Activated CD4-positive, alpha-beta memory T cell treated with anti-CD3 and anti-CD28 coated beads for 36 hours (primary cell): ENCODE measurements at regions not wholly inside any gene's neighbourhood (a gene's known extent, or its start where the extent isn't known, plus 50 kb on each side); places are given as distances from the start of the nearest gene placed in this dataset.
"Not testable (repeated sequence)": the region's sequence is repeated elsewhere in the genome, so short reads cannot be mapped to it uniquely, and the experiment has no call there.

Experiments
- CTCF ChIA-PET: fragments of 350-600 bp; sonication (Branson Sonifier 250); formaldehyde crosslinking; loops from one replicate; lab custom pipeline; 2021; ENCODE audit warnings: antibody characterized with exemption, inconsistent platforms; lab: Charles Lee
- POLR2A ChIA-PET: fragments of 350-600 bp; sonication (Branson Sonifier 250); formaldehyde crosslinking; loops from one replicate; lab custom pipeline; 2021; ENCODE audit warnings: antibody characterized with exemption; lab: Charles Lee
- DNase-seq: peaks from one replicate; pipeline ENCODE4 v3.0.0-alpha.2; 2020
- H3K27ac Mint-ChIP-seq: one replicate; pipeline ENCODE4 v1.8.0; 2021; ENCODE audit warnings: mixed read lengths
- H3K27me3 Mint-ChIP-seq: one replicate; pipeline ENCODE4 v1.8.0; 2021; ENCODE audit warnings: mixed read lengths
- H3K36me3 Mint-ChIP-seq: one replicate; pipeline ENCODE4 v1.8.0; 2021; ENCODE audit warnings: mixed read lengths
- H3K4me1 Mint-ChIP-seq: one replicate; pipeline ENCODE4 v1.8.0; 2021; ENCODE audit warnings: low read depth, mixed read lengths
- H3K4me3 Mint-ChIP-seq: one replicate; pipeline ENCODE4 v1.8.0; 2021; ENCODE audit warnings: mild to moderate bottlenecking, mixed read lengths
- H3K9me3 Mint-ChIP-seq: one replicate; pipeline ENCODE4 v1.8.0; 2021; ENCODE audit warnings: mixed read lengths
- intact Hi-C: fragments of 100-400 bp; cut with micrococcal nuclease; formaldehyde crosslinking; loops from one replicate; pipeline ENCODE4 v1.15.1; 2023

DNA sequence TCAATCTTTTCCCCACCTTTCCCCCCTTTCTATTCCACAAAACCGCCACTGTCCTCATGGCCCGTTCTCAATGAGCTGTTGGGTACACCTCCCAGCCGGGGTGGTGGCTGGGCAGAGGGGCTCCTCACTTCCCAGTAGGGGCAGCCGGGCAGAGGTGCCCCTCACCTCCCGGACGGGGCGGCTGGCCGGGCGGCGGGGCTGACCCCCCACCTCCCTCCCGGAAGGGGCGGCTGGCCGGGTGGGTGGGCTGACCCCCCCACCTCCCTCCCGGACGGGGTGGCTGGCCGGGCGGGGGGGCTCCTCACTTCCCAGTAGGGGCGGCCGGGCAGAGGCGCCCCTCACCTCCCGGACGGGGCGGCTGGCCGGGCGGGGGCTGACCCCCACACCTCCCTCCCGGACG is 149.3 kb upstream of the SNX7 start:
- H3K36me3 Mint-ChIP-seq, intact Hi-C loops, DNase-seq, H3K9me3 Mint-ChIP-seq, H3K27ac Mint-ChIP-seq, H3K27me3 Mint-ChIP-seq, H3K4me3 Mint-ChIP-seq, H3K4me1 Mint-ChIP-seq, POLR2A ChIA-PET, CTCF ChIA-PET: not testable (repeated sequence)

DNA sequence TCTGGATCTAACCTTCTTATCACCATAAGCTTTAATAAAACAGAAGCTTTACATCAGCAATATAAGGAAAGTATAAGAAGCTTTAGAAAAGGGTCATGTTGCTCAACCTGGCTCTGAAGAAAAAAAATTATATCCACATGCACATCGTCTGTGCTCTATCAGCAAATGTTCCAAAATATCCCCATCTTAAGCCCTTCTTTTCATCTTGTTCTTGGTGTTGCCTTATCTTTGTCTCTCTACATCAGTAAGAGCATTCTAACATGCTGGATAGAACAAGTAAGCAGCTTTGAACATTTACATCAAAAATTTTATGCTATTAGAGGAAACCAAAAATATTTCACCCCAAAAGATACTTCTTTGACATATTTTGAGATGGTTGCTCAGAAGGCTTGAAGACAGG is 157.8 kb upstream of the SNX7 start:
- no peak for DNase-seq
- H3K27me3 Mint-ChIP-seq: no peaks in the 10 kb centered on the region
- H3K4me1 Mint-ChIP-seq: no peaks in the 10 kb centered on the region
- H3K27ac Mint-ChIP-seq: no peak overlapping the region
- ChIA-PET POLR2A (no interaction called here), CTCF (no interaction called here)
- intact Hi-C loops: no loop called here
- H3K9me3 Mint-ChIP-seq: peaks cover 15% of the 10 kb centered on the region
- H3K36me3 Mint-ChIP-seq: peaks cover 3% of the 10 kb centered on the region
- no peak overlapping the region for H3K4me3 Mint-ChIP-seq

- intact Hi-C loops: no loop called here
- H3K27me3 Mint-ChIP-seq: no peaks in the 10 kb centered on the region
Observed at GRCh38 chr1:98502937-98503336, 158.6 kb upstream of the SNX7 start.

GRCh38 chr1:98500324-98500723 is 161.2 kb upstream of the SNX7 start:
- Mint-ChIP-seq H3K27ac (no peak overlapping the region), H3K27me3 (no peaks in the 10 kb centered on the region), H3K9me3 (peaks cover 3% of the 10 kb centered on the region), H3K4me1 (no peaks in the 10 kb centered on the region), H3K4me3 (no peak overlapping the region), H3K36me3 (no peaks in the 10 kb centered on the region)
- DNase-seq: no peak
- intact Hi-C loops: no loop called here
- ChIA-PET CTCF (no interaction called here), POLR2A (no interaction called here)

More at GRCh38 chr1:98502937-98503336, 158.6 kb upstream of the SNX7 start:
- H3K36me3 Mint-ChIP-seq: peaks cover 3% of the 10 kb centered on the region
- CTCF ChIA-PET: no interaction called here
- H3K4me1 Mint-ChIP-seq: no peaks in the 10 kb centered on the region
- peaks cover 15% of the 10 kb centered on the region for H3K9me3 Mint-ChIP-seq
- no peak overlapping the region for H3K27ac Mint-ChIP-seq
- no peak overlapping the region for H3K4me3 Mint-ChIP-seq
- POLR2A ChIA-PET: no interaction called here
- DNase-seq: no peak

- Mint-ChIP-seq H3K27me3 (no peaks in the 10 kb centered on the region), H3K9me3 (no peaks in the 10 kb centered on the region), H3K36me3 (no peaks in the 10 kb centered on the region), H3K4me3 (no peak overlapping the region), H3K4me1 (no peaks in the 10 kb centered on the region), H3K27ac (no peak overlapping the region)
- ChIA-PET CTCF (no interaction called here), POLR2A (no interaction called here)
- DNase-seq: no peak
- intact Hi-C loops: no loop called here
Observed at GRCh38 chr1:98498651-98499050, 162.9 kb upstream of the SNX7 start.

DNA sequence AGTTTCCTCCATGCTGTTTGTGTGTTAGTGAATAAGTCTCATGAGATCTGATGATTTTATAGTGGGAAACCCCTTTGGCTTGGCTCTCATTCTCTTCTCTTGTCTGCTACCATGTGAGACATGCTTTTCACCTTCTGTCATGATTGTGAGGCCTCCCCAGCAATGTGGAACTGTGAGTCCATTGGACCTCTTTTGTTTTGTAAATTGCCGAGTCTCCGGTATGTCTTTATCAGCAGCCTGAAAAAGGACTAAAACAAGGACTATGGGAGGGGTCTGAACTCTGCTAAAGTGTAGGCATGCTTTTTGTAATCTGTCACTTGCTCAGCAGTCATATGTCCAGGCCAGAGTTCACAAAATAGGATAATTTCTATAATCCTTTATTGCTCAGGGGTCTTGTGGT is 164.0 kb upstream of the SNX7 start:
- Mint-ChIP-seq H3K27me3 (no peaks in the 10 kb centered on the region), H3K36me3 (no peaks in the 10 kb centered on the region), H3K4me3 (no peak overlapping the region), H3K9me3 (no peaks in the 10 kb centered on the region), H3K4me1 (no peaks in the 10 kb centered on the region), H3K27ac (no peak overlapping the region)
- POLR2A ChIA-PET: no interaction called here
- no peak for DNase-seq
- CTCF ChIA-PET: no interaction called here
- intact Hi-C loops: no loop called here

- Mint-ChIP-seq H3K4me3 (no peak overlapping the region), H3K4me1 (no peaks in the 10 kb centered on the region), H3K27ac (no peak overlapping the region), H3K27me3 (no peaks in the 10 kb centered on the region), H3K36me3 (no peaks in the 10 kb centered on the region), H3K9me3 (no peaks in the 10 kb centered on the region)
- ChIA-PET CTCF (no interaction called here), POLR2A (no interaction called here)
- intact Hi-C loops: no loop called here
- DNase-seq: no peak
Observed at GRCh38 chr1:98496256-98496995, 165.1 kb upstream of the SNX7 start.

DNA sequence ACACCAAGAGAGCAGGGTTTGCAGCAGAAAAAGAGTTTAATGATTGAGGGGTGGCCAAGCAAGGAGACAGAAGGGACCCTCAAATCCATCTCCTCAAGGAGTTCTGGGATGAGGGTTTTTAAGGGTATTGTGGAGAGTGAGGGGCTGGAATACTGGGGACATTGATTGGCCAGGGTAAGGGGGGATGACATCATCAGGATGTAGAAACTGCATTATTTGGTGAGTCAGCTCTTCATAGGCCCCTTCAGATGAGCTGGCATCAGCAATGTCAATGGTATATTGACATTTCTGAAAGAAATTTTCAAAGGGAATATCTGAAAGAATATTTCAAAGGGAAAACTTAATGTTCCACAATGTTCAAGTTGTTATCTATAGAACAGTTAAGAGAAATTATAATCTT is 168.1 kb upstream of the SNX7 start:
- H3K27me3 Mint-ChIP-seq: no peaks in the 10 kb centered on the region
- no peak overlapping the region for H3K27ac Mint-ChIP-seq
- CTCF ChIA-PET: no interaction called here
- no peaks in the 10 kb centered on the region for H3K9me3 Mint-ChIP-seq
- no peaks in the 10 kb centered on the region for H3K36me3 Mint-ChIP-seq
- intact Hi-C loops: no loop called here
- no peak for DNase-seq
- H3K4me1 Mint-ChIP-seq: no peaks in the 10 kb centered on the region
- no peak overlapping the region for H3K4me3 Mint-ChIP-seq
- POLR2A ChIA-PET: no interaction called here

- DNase-seq: no peak
- Mint-ChIP-seq H3K27me3 (peaks cover 2% of the 10 kb centered on the region), H3K4me3 (no peak overlapping the region), H3K9me3 (no peaks in the 10 kb centered on the region), H3K27ac (no peak overlapping the region), H3K4me1 (no peaks in the 10 kb centered on the region), H3K36me3 (no peaks in the 10 kb centered on the region)
- intact Hi-C loops: no loop called here
- POLR2A ChIA-PET: no interaction called here
- CTCF ChIA-PET: no interaction called here
Observed at GRCh38 chr1:98490099-98490498, 171.4 kb upstream of the SNX7 start.

DNA sequence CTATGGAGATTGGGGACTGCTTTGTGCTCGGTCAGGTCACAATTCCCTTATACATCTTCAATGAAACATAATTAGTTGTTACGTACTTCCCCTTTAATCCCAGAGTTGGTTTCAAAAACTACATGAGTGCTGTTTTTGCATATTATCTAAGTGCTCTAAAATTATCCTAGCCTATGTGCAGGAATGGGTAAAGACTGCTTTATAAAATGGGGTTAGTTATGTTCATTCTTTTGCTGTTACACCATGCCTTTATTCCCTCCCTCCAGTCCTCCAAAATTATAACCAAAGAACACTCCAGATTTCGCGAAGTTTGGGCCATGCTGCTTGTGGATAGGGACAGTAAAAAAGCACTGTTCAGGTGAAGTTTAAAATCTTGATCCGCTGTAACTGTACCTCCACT is 173.9 kb upstream of the SNX7 start:
- Mint-ChIP-seq H3K9me3 (no peaks in the 10 kb centered on the region), H3K4me1 (no peaks in the 10 kb centered on the region), H3K4me3 (no peak overlapping the region), H3K36me3 (no peaks in the 10 kb centered on the region), H3K27me3 (peaks cover 2% of the 10 kb centered on the region), H3K27ac (no peak overlapping the region)
- ChIA-PET CTCF (no interaction called here), POLR2A (no interaction called here)
- no peak for DNase-seq
- intact Hi-C loops: no loop called here

DNA sequence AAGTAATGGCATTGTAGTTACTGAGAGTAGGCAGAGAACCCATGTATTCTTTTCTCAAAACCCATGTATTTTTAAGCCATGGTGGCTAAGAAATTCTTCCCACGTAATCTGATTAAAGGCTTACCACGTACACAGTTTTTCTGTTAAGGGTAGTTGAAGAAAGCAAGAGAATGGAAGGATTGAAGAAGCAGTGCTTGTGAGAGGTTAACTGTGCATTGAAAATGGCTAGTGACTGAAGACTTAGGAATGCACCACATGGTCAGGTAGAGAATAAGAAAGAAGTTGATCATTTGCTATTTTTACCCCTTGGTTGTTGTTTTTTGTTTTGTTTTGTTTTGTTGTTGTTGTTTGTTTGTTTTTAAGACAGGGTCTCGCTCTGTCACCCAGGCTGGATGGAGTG is 178.9 kb upstream of the SNX7 start:
- no peak overlapping the region for H3K27ac Mint-ChIP-seq
- POLR2A ChIA-PET: no interaction called here
- H3K27me3 Mint-ChIP-seq: peaks cover 5% of the 10 kb centered on the region
- H3K4me1 Mint-ChIP-seq: no peaks in the 10 kb centered on the region
- no peak overlapping the region for H3K4me3 Mint-ChIP-seq
- CTCF ChIA-PET: no interaction called here
- no peak for DNase-seq
- H3K9me3 Mint-ChIP-seq: no peaks in the 10 kb centered on the region
- intact Hi-C loops: no loop called here
- H3K36me3 Mint-ChIP-seq: no peaks in the 10 kb centered on the region

- POLR2A ChIA-PET: no interaction called here
- intact Hi-C loops: no loop called here
- peaks cover 3% of the 10 kb centered on the region for H3K27me3 Mint-ChIP-seq
- CTCF ChIA-PET: no interaction called here
- H3K27ac Mint-ChIP-seq: no peak overlapping the region
- DNase-seq: no peak
- H3K4me1 Mint-ChIP-seq: no peaks in the 10 kb centered on the region
- H3K9me3 Mint-ChIP-seq: no peaks in the 10 kb centered on the region
- H3K36me3 Mint-ChIP-seq: no peaks in the 10 kb centered on the region
- no peak overlapping the region for H3K4me3 Mint-ChIP-seq
Observed at GRCh38 chr1:98480271-98480670, 181.2 kb upstream of the SNX7 start.

GRCh38 chr1:98478121-98478520 is 183.4 kb upstream of the SNX7 start:
- POLR2A ChIA-PET: no interaction called here
- Mint-ChIP-seq H3K27me3 (peaks cover 3% of the 10 kb centered on the region), H3K4me3 (no peak overlapping the region), H3K4me1 (no peaks in the 10 kb centered on the region), H3K9me3 (no peaks in the 10 kb centered on the region), H3K27ac (no peak overlapping the region), H3K36me3 (no peaks in the 10 kb centered on the region)
- DNase-seq: no peak
- intact Hi-C loops: no loop called here
- CTCF ChIA-PET: no interaction called here
